GM12872 (cell line): ENCODE measurements at regions not wholly inside any gene's neighbourhood (a gene's known extent, or its start where the extent isn't known, plus 50 kb on each side); places are given as distances from the start of the nearest gene placed in this dataset.

Experiments used
- TF ChIP-seq, protein P1 (sequence below): IDR thresholded peaks from 3 replicates; pipeline ENCODE4 v1.5.1; 2011; ENCODE audit warnings: low read depth, mild to moderate bottlenecking, low read length, moderate library complexity; ENCODE audit not compliant: insufficient read depth

DNA sequence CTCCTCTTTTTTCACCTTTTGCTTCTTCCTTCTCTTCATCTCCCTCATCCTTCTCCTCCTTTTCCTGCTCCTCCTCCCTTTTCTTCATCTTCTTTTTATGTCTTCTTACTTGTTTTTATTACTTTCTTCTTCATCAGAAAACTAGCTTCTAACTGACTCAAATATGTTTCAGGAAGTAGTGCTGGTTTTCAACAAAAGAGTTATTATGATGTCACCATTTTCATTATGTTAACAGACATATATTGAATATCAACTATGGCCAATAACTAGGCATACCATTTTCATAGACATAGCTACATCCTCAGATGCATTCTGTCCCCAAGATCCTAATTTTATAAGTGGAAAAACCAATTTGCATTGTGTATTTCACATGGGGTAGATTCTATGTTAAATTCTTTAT, 252.9 kb upstream of the PAPPA start:
- TF ChIP-seq, protein P1, sequence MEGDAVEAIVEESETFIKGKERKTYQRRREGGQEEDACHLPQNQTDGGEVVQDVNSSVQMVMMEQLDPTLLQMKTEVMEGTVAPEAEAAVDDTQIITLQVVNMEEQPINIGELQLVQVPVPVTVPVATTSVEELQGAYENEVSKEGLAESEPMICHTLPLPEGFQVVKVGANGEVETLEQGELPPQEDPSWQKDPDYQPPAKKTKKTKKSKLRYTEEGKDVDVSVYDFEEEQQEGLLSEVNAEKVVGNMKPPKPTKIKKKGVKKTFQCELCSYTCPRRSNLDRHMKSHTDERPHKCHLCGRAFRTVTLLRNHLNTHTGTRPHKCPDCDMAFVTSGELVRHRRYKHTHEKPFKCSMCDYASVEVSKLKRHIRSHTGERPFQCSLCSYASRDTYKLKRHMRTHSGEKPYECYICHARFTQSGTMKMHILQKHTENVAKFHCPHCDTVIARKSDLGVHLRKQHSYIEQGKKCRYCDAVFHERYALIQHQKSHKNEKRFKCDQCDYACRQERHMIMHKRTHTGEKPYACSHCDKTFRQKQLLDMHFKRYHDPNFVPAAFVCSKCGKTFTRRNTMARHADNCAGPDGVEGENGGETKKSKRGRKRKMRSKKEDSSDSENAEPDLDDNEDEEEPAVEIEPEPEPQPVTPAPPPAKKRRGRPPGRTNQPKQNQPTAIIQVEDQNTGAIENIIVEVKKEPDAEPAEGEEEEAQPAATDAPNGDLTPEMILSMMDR: no peak

DNA sequence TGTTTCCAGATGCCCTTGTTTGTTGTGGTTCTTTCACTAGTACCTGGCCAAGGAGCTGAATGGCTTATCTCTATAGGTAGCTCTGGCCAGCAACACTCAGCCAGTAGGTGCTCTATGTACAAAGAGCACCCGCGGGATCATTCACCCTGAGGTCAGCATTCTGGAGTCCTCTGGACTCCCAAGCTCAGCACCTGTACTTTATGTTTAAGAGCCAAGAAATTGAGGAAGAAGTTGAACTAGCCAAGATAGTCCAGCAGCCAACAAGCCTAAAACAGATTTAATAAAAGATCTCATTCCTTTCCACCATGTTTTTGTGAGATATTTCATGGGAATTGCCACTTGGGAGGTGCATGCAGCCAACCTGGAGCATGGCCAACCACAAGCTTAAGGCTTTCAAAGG, 242.6 kb upstream of the PAPPA start:
- TF ChIP-seq, protein P1: no peak

DNA sequence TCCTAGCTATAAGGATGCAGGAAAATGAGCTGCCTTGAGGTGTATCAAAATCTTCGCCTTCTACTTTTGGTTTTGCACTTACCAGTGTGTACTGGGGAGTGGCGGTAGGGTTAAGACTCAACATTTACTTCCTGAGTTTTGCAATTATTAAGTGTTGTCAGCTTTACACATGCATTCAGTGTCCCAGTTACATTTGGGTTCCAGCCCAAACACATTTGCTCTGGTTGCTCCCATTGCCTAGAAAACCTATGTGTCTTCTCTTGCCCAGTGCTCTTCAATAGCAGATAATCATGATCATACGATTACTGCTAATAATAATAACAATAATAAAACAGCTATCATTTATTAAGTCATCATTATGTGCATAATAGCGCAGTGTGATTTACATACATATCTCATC, 241.5 kb upstream of the PAPPA start:
- TF ChIP-seq, protein P1: no peak

DNA sequence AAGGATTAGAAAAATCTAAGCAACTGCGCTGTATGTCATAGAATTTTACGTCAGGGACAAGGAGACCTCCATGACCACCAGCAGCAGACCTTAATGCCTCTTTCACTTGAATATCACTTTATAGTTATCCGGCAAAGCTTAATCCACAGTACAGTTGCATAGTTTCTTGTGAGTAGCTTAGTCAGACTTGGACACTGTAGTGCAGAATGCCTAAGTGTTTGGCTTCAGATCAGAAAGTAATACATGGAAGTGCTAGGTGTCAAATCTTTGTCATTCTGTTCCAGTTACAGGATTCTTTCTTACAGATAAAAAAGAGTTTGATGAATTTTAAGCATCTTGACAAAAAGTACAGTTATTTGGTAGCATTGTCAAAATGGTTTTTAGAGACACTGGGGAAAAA, 239.9 kb upstream of the PAPPA start:
- TF ChIP-seq, protein P1: no peak

DNA sequence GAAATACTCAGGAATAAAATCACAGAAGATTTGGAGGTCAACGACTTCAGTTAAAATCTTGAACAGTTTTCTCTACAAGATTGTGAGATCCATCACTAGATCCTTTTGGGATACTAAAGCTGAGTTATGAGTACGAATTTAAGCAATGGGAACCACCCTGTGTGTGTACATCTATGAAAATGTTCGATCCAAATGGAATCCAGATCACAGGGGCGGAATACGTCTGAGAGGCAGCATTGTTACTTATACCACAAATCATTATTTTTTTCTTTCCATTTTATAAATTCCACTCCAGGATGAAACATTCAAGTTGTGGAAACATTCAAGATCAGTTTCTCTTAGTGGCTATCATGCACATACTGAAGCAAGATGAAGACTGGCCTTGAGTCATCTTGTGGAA, 239.3 kb upstream of the PAPPA start:
- TF ChIP-seq, protein P1: no peak

DNA sequence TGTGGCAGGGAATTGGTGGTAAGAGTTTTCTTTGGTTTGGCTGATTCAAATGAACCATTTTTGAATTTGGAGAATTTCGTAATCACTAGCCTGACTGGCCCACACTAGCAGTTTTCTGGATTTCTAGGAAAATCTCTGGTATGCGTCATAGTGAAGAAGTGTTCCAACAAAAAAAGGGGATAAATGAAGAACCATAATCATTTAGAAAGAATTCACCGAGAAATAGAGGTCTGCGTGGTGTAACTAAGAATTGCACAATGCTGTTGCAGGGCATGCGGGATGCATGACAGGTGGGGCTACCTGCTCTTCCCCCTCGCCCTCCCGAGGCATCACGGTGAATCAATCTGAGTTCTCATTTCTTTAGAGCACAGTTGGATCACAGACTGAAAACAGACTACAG, 232.3 kb upstream of the PAPPA start:
- TF ChIP-seq, protein P1: no peak

DNA sequence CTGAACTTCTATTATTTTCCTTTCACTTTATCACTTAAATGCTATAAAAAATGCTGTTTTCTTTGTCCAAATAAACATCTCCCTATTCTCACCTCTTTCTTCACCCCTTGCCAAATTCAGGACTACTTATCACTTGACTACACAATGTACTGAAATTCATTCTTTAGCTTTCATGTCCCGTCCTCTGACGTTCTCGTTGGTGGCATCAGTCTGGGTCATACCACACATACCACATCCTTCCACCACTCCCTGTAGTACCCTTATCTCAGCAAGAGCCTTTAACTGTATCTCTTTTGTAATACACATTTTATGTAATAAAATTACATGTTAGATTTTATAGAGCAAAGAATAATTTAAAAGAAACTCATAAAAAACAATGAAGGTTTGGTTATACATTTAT, 231.1 kb upstream of the PAPPA start:
- TF ChIP-seq, protein P1: no peak

DNA sequence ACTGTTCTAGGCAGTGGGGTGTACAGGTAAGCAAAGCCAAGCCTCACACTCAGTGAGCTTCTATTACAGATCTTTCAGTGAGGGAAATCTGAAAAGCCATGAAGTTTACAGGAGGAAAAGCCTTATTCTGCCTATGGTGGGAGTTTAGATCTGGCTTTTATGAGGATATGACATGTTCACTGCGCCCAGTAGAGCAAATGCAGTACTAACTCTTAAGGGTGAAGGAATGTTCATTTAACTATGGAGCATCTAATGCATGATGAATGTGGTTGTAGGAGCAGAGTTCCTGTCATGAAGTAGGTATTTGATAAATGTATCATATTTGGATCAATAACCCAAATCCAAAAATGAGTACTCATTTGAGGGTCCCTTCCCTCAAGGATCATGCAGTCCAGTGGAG, 230.2 kb upstream of the PAPPA start:
- TF ChIP-seq, protein P1: no peak
